ENCODE measurements at regions not wholly inside any gene's neighbourhood (a gene's known extent, or its start where the extent isn't known, plus 50 kb on each side); places are given as distances from the start of the nearest gene placed in this dataset.

DNA sequence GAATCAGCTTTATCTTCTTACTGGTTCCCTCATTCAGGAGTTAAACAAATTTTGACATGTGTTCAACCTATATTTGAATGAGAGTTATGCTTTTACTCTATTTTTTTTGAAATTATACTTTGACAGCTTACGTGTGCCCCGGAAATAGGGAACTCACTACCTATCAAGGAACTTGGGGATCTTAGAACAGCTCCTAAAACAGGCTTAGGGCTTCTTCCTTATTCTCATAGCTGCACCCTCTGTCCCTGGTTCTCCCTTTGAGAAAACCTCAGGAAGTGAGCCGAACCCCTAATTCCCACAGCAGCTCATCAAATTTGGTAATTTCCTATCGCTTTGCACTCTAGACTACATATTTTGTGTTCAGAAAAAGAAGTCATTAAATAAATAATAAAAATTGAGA is 81.2 kb upstream of the RUNX3 start:
- TF ChIP-seq POLR2A (IDR thresholded peaks at IDR 0.05; ENCODE audit: low read length), result no peak
- no peak for TF ChIP-seq GATA1 (IDR thresholded peaks at IDR 0.05; ENCODE audit: low read depth, low read length)
